GM18861 (cell line): ENCODE measurements at regions not wholly inside any gene's neighbourhood (a gene's known extent, or its start where the extent isn't known, plus 50 kb on each side); places are given as distances from the start of the nearest gene placed in this dataset.

ENCODE experiments used
- ATAC-seq: cut with Tn5 transposase; IDR thresholded peaks from one replicate; pipeline ENCODE4 v1.9.1; 2021; ENCODE audit not compliant: unreplicated experiment

DNA sequence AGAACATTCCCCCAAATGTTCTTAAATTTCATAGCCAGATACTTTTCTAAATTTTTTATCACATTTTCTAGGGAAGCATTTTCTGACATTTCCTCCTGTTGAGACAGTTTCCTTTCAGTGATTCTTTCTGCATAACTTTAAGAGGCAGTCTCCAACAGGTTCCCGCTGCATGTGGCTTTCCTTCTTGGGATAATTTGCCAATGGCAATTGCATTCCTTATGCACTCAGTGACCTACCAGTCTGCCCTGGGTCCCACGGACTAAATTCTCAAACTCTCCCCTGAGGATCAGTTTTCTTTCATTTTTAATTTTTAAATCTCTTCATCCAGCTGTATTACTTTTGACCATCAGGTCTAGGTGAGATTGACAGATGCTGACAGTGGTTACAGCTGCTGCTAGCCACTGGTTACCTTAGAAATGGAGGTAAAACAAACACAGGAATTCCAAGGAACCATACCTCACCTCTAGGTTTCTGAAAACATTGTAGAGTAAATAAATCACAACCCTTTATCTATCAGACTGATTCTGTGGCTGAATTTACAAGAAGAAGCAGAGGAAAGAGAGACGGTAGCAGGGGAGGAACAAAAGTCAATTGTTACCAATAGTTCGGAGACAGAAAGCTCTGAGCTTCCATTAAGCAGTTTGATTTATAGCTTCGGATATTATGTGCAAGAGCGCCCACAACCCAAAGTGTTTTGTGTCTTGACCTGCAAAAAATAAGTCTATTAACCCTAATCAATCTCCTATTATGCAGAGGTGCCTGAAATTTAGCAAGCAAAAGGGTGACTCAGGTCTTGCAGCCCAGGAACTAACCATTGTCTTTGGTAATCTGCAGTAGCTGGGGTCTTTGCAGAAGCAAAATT lies 216.0 kb downstream of the PMP22 start:
- ATAC-seq: no peak

GRCh38 chr17:15048381-15048780 lies 216.7 kb downstream of the PMP22 start:
- no peak for ATAC-seq

- ATAC-seq: no peak
These were observed 222.8 kb downstream of the PMP22 start for GRCh38 chr17:15042311-15042710.

- no peak for ATAC-seq
These were observed 225.8 kb downstream of the PMP22 start for GRCh38 chr17:15039366-15039765.

GRCh38 chr17:15038656-15039055 lies 226.5 kb downstream of the PMP22 start:
- ATAC-seq: no peak

DNA sequence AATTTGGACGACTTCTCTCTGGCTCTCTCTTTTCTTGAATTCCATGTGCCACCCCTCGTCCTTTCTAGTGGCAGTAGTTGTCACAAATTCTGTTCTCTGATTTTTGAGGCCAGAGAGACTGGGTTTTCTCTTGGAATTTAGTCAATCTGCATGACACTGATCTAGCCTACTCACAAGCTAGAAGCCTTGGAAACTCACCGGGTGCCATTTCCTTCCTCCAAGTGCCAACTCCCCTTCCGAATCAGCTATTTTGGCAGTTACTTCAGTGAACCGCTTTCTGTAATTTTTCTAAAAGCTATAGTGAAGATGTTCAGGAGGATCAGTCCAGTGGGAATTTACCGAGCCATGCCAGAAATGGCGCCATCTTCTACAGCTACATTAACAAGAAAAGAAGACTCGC lies 228.9 kb downstream of the PMP22 start:
- ATAC-seq: no peak

DNA sequence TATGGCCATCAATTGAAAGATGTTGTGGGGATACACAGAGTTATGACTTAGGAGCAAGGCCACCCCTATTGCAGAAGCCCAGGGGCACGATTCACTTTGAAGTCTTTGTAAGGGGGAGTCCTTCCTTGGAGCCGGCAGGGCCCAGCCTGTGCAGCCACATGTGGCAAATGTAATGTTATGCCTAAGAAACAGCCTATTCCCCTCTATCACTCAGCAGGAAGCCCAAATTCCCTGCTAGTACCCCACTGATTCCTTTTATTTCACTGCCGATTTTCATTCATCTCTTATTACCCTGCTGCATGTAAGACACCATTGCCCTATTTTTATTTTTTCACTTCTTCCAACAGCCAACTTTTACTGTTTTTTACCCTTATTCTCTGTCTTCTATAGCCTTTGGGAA lies 233.2 kb downstream of the PMP22 start:
- ATAC-seq: no peak

DNA sequence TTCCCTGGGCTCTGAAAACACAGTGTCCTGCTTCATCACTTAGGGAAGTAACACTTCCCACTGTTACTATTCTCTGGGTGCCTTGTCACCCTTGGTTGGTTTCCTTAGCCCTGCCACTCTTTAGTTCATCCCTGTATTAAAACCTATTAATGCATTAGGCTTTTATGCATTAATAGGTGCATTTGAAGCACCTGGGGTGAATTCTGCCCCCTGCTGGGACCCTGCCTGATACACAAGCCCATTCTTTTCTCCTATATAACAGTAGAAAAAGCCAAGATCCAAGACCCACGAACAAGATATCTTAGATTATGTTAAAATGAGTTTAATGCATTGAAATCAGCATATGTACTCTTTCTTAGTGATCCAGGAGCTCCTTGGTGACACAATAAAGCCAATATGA lies 235.7 kb downstream of the PMP22 start:
- ATAC-seq: no peak

DNA sequence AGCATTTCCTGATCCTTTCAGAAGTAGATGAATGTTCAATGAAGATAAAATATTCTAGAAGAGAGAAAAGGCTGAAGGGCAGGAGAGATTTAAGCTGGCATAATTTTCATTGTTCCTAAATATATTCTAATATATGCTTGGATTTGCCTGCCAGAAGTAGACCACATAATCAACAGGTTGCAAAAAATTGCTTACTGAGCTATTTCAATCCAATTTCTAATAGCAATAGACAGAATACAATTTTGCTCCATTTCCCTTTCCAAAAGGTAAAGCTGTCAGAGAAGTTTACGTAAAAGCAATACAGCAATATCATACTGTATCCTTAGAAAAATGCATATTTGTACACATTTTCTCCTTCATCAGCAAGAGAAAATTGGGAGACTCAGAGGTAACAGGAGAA lies 237.3 kb downstream of the PMP22 start:
- ATAC-seq: no peak

GRCh38 chr17:15026088-15026487 lies 239.0 kb downstream of the PMP22 start:
- no peak for ATAC-seq

GRCh38 chr17:15023589-15024336 lies 241.4 kb downstream of the PMP22 start:
- no peak for ATAC-seq

DNA sequence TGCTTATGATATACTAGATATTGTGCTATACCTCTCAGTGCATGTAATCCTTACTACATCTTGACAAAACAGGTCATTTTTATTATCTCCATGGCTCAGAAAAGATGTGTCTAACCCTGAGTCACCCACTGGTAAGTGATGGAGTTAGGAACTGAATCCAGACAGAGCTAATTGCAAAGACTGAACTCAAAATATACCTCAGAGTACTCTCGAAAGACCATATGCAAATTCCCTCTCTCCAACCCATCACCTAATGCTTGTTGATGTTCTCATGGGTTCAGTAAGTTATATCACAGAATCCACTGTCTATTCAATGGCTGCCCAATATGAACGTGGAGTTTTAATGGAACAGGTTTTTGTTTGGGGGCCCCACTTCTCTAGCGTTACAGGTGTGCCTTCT lies 246.0 kb downstream of the PMP22 start:
- ATAC-seq: no peak

GRCh38 chr17:15012351-15012980 lies 252.7 kb downstream of the PMP22 start:
- ATAC-seq: no peak

DNA sequence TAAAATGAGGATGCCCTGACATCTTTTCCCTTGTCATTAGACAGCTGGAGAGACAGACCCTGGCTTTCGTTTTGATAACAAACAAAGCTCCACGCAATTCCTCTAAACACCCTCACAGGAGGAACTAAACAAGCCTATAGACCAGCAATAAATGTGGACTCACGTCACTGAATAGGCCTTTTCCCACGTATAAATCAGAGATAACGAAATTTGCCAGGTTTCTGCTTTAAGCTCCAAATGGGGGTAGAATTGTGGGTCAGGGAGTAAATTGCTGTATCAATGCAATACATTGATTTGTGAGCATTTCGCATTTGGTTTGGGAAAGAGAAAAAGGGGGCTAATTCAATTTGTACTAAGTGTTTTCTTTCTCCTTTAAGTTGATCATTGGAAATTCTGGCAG lies 256.0 kb downstream of the PMP22 start:
- no peak for ATAC-seq

DNA sequence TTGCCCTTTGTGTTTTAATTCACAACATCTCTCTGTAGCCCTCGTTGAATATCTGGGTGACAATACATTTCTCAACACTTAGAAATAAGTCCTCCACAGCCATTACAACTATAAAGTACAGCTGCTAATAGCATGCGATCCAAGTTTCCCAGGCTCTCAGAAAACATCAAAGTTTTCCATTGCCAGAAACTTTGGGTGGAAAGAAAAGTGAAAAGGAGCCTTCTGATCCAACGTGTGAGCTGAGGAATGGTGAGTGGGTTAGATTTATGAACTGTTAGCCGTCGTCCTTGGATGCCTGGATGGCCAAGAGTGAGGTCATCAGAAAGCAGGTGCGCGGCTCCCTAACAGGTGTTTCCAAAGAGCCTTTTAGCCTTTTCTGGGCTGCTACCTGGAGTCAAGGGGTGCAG lies 258.0 kb downstream of the PMP22 start:
- ATAC-seq: no peak

DNA sequence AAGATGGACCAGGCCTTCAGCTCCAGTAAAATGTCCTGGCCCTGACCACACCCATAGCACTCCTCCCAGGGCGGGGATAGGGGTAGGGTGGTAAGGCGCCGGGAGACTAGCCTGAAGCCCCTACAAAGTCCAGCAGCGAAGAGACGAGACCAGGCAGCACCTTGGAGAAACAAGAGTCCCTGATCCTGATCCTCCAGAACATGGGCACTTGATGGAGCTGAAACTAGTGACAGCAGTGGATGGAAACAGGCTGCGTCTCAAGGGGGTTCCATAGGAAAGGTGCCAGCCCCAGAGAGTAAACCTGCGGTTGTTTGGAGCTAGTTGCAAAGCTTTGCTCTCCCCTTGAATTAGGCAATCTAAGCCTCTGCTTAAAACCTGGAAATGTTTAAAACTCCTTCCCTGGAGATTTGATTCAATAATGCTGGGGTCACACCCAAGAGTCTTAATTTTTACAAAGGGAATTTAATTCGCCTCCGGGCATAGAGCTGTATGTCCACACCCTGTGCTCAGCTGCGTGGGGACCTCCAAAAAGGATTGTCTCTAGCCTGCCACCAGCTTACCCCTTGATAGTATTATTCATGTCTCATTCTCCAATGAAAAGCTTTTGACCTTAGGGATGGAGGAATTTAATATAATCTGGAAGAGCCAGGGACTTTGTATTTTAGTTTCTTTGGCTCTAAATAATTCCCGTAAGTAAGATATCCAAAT lies 258.6 kb downstream of the PMP22 start:
- no peak for ATAC-seq

DNA sequence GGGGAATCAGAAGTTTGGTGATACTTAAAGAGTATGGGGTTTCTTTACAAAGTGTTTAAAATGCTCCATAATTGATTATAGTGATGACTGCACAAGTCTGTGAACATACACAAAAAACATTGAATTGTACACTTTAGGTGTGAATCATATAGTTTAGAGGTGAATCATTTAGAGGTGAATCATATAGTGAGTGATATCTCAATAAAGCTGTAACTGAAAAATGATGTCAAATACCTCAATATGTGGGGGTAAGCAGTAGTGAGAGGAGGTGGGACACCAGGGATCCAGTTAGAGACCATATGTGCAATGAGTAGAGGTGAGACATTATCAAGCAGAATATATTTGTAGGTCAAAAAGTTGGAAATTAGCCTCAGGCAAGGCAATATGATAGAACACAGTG lies 264.5 kb downstream of the PMP22 start:
- no peak for ATAC-seq

DNA sequence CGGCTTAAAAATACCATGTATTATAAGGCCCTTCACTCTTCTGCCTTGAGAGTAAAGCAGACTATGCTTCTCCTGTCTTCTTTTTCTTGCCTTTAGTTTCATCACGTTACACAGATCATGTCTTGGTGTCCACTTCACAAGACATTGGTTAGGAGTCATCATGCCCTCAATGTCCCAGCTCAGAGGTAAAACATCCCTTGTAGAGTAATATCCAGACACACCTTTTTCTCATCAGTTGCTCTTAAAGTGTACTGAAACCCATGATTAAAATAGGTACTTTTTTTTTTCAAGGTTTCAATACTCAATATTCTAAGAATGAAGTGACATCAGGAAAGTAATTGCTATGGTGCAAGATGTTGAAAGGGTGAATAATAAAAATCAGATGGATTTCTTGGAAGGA lies 267.8 kb downstream of the PMP22 start:
- no peak for ATAC-seq

GRCh38 chr17:14986127-14986526 lies 279.0 kb downstream of the PMP22 start:
- ATAC-seq: no peak

- ATAC-seq: no peak
These were observed 292.3 kb downstream of the PMP22 start for GRCh38 chr17:14972844-14973243.

GRCh38 chr17:14971054-14971453 lies 294.1 kb downstream of the PMP22 start:
- no peak for ATAC-seq
